ENCODE measurements at regions not wholly inside any gene's neighbourhood (a gene's known extent, or its start where the extent isn't known, plus 50 kb on each side); places are given as distances from the start of the nearest gene placed in this dataset.

GRCh38 chr1:88504601-88505000 is 179.5 kb upstream of the PKN2 start:
- no peak for TF ChIP-seq CTCF (IDR thresholded peaks at IDR 0.05; ENCODE audit: insufficient read depth, low read length)
- TF ChIP-seq POLR2AphosphoS5 (IDR thresholded peaks at IDR 0.05; ENCODE audit: low read depth): no peak

All from HL-60 (cell line).